SK-N-SH treated with all-trans-retinoic acid at 6 μM for 48 hours (cell line): ENCODE measurements at regions not wholly inside any gene's neighbourhood (a gene's known extent, or its start where the extent isn't known, plus 50 kb on each side); places are given as distances from the start of the nearest gene placed in this dataset.

Source experiments
- ATAC-seq: fragments of 200-7000 bp; cut with Tn5 transposase; 3 replicates; pipeline ENCODE4 v1.9.1; 2020; ENCODE audit warnings: mild to moderate bottlenecking, moderate library complexity
- CREB5 ChIP-seq: fragments of 250-450 bp; sonication (Bioruptor Pico); IDR thresholded peaks from 2 replicates; pipeline ENCODE4 v1.5.1; 2020; ENCODE audit warnings: low read depth, mild to moderate bottlenecking, moderate library complexity
- CSDC2 ChIP-seq: fragments of 250-450 bp; sonication (Bioruptor Pico); IDR thresholded peaks from 2 replicates; pipeline ENCODE4 v1.5.0; 2020; ENCODE audit warnings: mild to moderate bottlenecking, moderate library complexity
- ESRRG ChIP-seq: fragments of 250-450 bp; sonication (Bioruptor Pico); IDR thresholded peaks from 2 replicates; pipeline ENCODE4 v1.6.1; 2021; ENCODE audit warnings: mild to moderate bottlenecking
- GLIS3 ChIP-seq: fragments of 250-450 bp; sonication (Bioruptor Pico); IDR thresholded peaks from 2 replicates; pipeline ENCODE4 v1.5.0; 2020; ENCODE audit warnings: mild to moderate bottlenecking, moderate library complexity
- ISL1 ChIP-seq: fragments of 250-450 bp; sonication (Bioruptor Pico); IDR thresholded peaks from 2 replicates; pipeline ENCODE4 v2.1.2; 2022; ENCODE audit warnings: mild to moderate bottlenecking, moderate library complexity
- OSR1 ChIP-seq: fragments of 250-450 bp; sonication (Bioruptor Pico); IDR thresholded peaks from 2 replicates; pipeline ENCODE4 v1.8.0; 2022; ENCODE audit warnings: moderate library complexity, mild to moderate bottlenecking, inconsistent platforms
- PATZ1 ChIP-seq: fragments of 250-450 bp; sonication (Bioruptor Pico); IDR thresholded peaks from 2 replicates; pipeline ENCODE4 v1.8.0; 2020; ENCODE audit warnings: mild to moderate bottlenecking, moderate library complexity, borderline replicate concordance
- PPARA ChIP-seq: fragments of 250-450 bp; sonication (Bioruptor Pico); IDR thresholded peaks from 2 replicates; pipeline ENCODE4 v1.5.0; 2020; ENCODE audit warnings: mild to moderate bottlenecking, borderline replicate concordance
- RARB ChIP-seq: fragments of 250-450 bp; sonication (Bioruptor Pico); IDR thresholded peaks from 2 replicates; pipeline ENCODE4 v1.8.0; 2021; ENCODE audit warnings: mild to moderate bottlenecking, moderate library complexity
- SNAI2 ChIP-seq: fragments of 250-450 bp; sonication (Bioruptor Pico); IDR thresholded peaks from 2 replicates; pipeline ENCODE4 v1.5.0; 2020; ENCODE audit warnings: mild to moderate bottlenecking, moderate library complexity
- TCF4 ChIP-seq: fragments of 250-450 bp; sonication (Bioruptor Pico); IDR thresholded peaks from 2 replicates; pipeline ENCODE4 v1.8.0; 2021; ENCODE audit warnings: mild to moderate bottlenecking, moderate library complexity, borderline replicate concordance
- TOX ChIP-seq: fragments of 250-450 bp; sonication (Bioruptor Pico); IDR thresholded peaks from 2 replicates; pipeline ENCODE4 v1.8.0; 2021; ENCODE audit warnings: mild to moderate bottlenecking, moderate library complexity, borderline replicate concordance
- ZC3H10 ChIP-seq: fragments of 250-450 bp; sonication (Bioruptor Pico); IDR thresholded peaks from 2 replicates; pipeline ENCODE4 v1.5.1; 2021; ENCODE audit warnings: mild to moderate bottlenecking, moderate library complexity
- ZFP3 ChIP-seq: fragments of 250-450 bp; sonication (Bioruptor Pico); IDR thresholded peaks from 2 replicates; pipeline ENCODE4 v1.5.0; 2020; ENCODE audit warnings: mild to moderate bottlenecking, moderate library complexity
- ZFP30 ChIP-seq: fragments of 450-650 bp; formaldehyde crosslinking; IDR thresholded peaks from 2 replicates; pipeline ENCODE4 v1.5.0; 2022; ENCODE audit warnings: mild to moderate bottlenecking, moderate library complexity
- ZNF70 ChIP-seq: fragments of 450-650 bp; formaldehyde crosslinking; IDR thresholded peaks from 2 replicates; pipeline ENCODE4 v1.5.0; 2020; ENCODE audit warnings: mild to moderate bottlenecking, moderate library complexity
- ZNF8 ChIP-seq: fragments of 450-650 bp; formaldehyde crosslinking; IDR thresholded peaks from 2 replicates; pipeline ENCODE4 v1.5.0; 2020; ENCODE audit warnings: mild to moderate bottlenecking, moderate library complexity
- TF ChIP-seq, protein P1 (sequence below): fragments of 250-450 bp; sonication (Bioruptor Pico); IDR thresholded peaks from 2 replicates; pipeline ENCODE4 v1.8.0; 2021; ENCODE audit warnings: low read depth, mild to moderate bottlenecking, moderate library complexity, borderline replicate concordance
- TF ChIP-seq, protein P2 (sequence below): fragments of 250-450 bp; sonication (Bioruptor Pico); IDR thresholded peaks from 2 replicates; pipeline ENCODE4 v1.5.1; 2021; ENCODE audit warnings: mild to moderate bottlenecking, moderate library complexity
- TF ChIP-seq, protein P3 (sequence below): fragments of 250-450 bp; sonication (Bioruptor Pico); IDR thresholded peaks from 2 replicates; pipeline ENCODE4 v1.5.0; 2020; ENCODE audit warnings: mild to moderate bottlenecking, moderate library complexity

DNA sequence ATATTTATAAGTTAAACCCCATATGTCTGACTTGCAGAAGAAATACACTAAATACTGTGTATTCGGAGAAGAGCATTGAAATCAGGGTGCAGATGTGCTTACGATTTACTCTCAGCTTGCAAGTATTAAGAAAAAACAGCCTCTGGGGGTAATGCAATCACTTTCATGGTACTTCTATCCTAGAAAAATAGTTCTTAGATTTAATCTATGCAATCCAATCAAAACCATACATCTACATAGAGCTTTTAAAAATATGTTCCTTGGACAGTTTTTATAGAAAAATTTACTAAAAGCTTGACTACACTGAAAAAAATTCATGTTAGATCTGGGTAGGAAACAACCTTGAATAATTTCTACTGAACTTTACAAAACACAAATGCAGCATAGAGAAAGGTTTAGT is 890.3 kb upstream of the ADGRL2 start:
- TF ChIP-seq ZFP30 (CRISPR knock-in tag) (no peak), OSR1 (CRISPR knock-in tag) (no peak), RARB (CRISPR knock-in tag) (no peak), CREB5 (CRISPR knock-in tag) (no peak), ZNF70 (CRISPR knock-in tag) (no peak), SNAI2 (CRISPR knock-in tag) (no peak), ZFP3 (CRISPR knock-in tag) (no peak), TCF4 (no peak), PPARA (CRISPR knock-in tag) (no peak)
- TF ChIP-seq, protein P1, sequence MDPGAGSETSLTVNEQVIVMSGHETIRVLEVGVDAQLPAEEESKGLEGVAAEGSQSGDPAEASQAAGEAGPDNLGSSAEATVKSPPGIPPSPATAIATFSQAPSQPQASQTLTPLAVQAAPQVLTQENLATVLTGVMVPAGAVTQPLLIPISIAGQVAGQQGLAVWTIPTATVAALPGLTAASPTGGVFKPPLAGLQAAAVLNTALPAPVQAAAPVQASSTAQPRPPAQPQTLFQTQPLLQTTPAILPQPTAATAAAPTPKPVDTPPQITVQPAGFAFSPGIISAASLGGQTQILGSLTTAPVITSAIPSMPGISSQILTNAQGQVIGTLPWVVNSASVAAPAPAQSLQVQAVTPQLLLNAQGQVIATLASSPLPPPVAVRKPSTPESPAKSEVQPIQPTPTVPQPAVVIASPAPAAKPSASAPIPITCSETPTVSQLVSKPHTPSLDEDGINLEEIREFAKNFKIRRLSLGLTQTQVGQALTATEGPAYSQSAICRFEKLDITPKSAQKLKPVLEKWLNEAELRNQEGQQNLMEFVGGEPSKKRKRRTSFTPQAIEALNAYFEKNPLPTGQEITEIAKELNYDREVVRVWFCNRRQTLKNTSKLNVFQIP (CRISPR knock-in tag), result no peak
- TF ChIP-seq, protein P2, sequence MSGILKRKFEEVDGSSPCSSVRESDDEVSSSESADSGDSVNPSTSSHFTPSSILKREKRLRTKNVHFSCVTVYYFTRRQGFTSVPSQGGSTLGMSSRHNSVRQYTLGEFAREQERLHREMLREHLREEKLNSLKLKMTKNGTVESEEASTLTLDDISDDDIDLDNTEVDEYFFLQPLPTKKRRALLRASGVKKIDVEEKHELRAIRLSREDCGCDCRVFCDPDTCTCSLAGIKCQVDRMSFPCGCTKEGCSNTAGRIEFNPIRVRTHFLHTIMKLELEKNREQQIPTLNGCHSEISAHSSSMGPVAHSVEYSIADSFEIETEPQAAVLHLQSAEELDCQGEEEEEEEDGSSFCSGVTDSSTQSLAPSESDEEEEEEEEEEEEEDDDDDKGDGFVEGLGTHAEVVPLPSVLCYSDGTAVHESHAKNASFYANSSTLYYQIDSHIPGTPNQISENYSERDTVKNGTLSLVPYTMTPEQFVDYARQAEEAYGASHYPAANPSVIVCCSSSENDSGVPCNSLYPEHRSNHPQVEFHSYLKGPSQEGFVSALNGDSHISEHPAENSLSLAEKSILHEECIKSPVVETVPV (CRISPR knock-in tag), result no peak
- TF ChIP-seq, protein P3, sequence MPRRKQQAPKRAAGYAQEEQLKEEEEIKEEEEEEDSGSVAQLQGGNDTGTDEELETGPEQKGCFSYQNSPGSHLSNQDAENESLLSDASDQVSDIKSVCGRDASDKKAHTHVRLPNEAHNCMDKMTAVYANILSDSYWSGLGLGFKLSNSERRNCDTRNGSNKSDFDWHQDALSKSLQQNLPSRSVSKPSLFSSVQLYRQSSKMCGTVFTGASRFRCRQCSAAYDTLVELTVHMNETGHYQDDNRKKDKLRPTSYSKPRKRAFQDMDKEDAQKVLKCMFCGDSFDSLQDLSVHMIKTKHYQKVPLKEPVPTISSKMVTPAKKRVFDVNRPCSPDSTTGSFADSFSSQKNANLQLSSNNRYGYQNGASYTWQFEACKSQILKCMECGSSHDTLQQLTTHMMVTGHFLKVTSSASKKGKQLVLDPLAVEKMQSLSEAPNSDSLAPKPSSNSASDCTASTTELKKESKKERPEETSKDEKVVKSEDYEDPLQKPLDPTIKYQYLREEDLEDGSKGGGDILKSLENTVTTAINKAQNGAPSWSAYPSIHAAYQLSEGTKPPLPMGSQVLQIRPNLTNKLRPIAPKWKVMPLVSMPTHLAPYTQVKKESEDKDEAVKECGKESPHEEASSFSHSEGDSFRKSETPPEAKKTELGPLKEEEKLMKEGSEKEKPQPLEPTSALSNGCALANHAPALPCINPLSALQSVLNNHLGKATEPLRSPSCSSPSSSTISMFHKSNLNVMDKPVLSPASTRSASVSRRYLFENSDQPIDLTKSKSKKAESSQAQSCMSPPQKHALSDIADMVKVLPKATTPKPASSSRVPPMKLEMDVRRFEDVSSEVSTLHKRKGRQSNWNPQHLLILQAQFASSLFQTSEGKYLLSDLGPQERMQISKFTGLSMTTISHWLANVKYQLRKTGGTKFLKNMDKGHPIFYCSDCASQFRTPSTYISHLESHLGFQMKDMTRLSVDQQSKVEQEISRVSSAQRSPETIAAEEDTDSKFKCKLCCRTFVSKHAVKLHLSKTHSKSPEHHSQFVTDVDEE (CRISPR knock-in tag), result no peak
- TF ChIP-seq, all 23 proteins: peak for 0
- ATAC-seq, result no peak

- TF ChIP-seq ZFP30 (CRISPR knock-in tag) (no peak), TCF4 (no peak), CSDC2 (no peak), ZC3H10 (CRISPR knock-in tag) (no peak), ZFP3 (CRISPR knock-in tag) (no peak), ESRRG (CRISPR knock-in tag) (no peak), OSR1 (CRISPR knock-in tag) (no peak), ISL1 (CRISPR knock-in tag) (no peak), TOX (CRISPR knock-in tag) (no peak), RARB (CRISPR knock-in tag) (no peak), PPARA (CRISPR knock-in tag) (no peak), PATZ1 (CRISPR knock-in tag) (no peak), GLIS3 (CRISPR knock-in tag) (no peak), ZNF8 (no peak), SNAI2 (CRISPR knock-in tag) (no peak)
- TF ChIP-seq, protein P1 (CRISPR knock-in tag), result no peak
- TF ChIP-seq, protein P3 (CRISPR knock-in tag), result no peak
- TF ChIP-seq, protein P2 (CRISPR knock-in tag), result no peak
- TF ChIP-seq, all 23 proteins: peak for 0
- no peak for ATAC-seq
Observed at GRCh38 chr1:80909172-80909784, 891.5 kb upstream of the ADGRL2 start.
